Caco-2 (cell line): ENCODE measurements at regions not wholly inside any gene's neighbourhood (a gene's known extent, or its start where the extent isn't known, plus 50 kb on each side); places are given as distances from the start of the nearest gene placed in this dataset.
"Not testable (repeated sequence)": the region's sequence is repeated elsewhere in the genome, so short reads cannot be mapped to it uniquely, and the experiment has no call there.

Experiments used
- BruUV-seq: library from RNA; stranded (reverse); fragments of 400-500 nt; replicated peaks from 2 replicates; lab custom pipeline; 2021; lab: Mats Ljungman, UMichigan
- CTCF ChIA-PET: fragments of 300-600 bp; sonication (Branson Sonifier 250); formaldehyde crosslinking; loops from one replicate; lab custom pipeline; 2022; ENCODE audit warnings: antibody characterized with exemption; lab: Charles Lee
- POLR2A ChIA-PET: fragments of 300-600 bp; sonication (Branson Sonifier 250); formaldehyde crosslinking; loops from one replicate; lab custom pipeline; 2022; ENCODE audit warnings: antibody characterized with exemption; lab: Charles Lee
- DNase-seq, 2 experiments: peaks; one replicate each; pipeline versions ENCODE4 v3.0.0 to v3.0.0-alpha.2; 2020 to 2022
- H3K27me3 ChIP-seq: replicated peaks from 2 replicates; pipeline ENCODE4 v1.6.0; 2011; ENCODE audit warnings: low read length; ENCODE audit not compliant: control insufficient read depth, insufficient read depth
- H3K36me3 ChIP-seq: 2 replicates; pipeline ENCODE4 v1.5.1; 2011; ENCODE audit warnings: low read length; ENCODE audit not compliant: control insufficient read depth, insufficient read depth
- H3K4me1 ChIP-seq: fragments of 250-450 bp; sonication (Bioruptor Pico); 2 replicates; pipeline ENCODE4 v1.5.1; 2020; ENCODE audit warnings: mild to moderate bottlenecking
- H3K4me3 ChIP-seq: 2 replicates; pipeline ENCODE4 v1.5.1; 2011; ENCODE audit warnings: low read depth, mild to moderate bottlenecking, control low read depth, low read length
- H3K9me3 ChIP-seq: fragments of 250-450 bp; sonication (Bioruptor Pico); 2 replicates; pipeline ENCODE4 v1.5.1; 2020; ENCODE audit warnings: mild to moderate bottlenecking, moderate library complexity
- H3K27ac Mint-ChIP-seq: one replicate; pipeline ENCODE4 v1.8.0; 2022; ENCODE audit warnings: mixed read lengths; ENCODE audit not compliant: unreplicated experiment
- H3K27me3 Mint-ChIP-seq: one replicate; pipeline ENCODE4 v1.8.0; 2022; ENCODE audit warnings: mixed read lengths; ENCODE audit not compliant: insufficient read depth, unreplicated experiment
- H3K36me3 Mint-ChIP-seq: one replicate; pipeline ENCODE4 v1.8.0; 2022; ENCODE audit warnings: mild to moderate bottlenecking, mixed read lengths; ENCODE audit not compliant: insufficient read depth, unreplicated experiment
- H3K4me1 Mint-ChIP-seq: one replicate; pipeline ENCODE4 v1.8.0; 2022; ENCODE audit warnings: low read depth, mixed read lengths; ENCODE audit not compliant: unreplicated experiment
- H3K4me3 Mint-ChIP-seq: one replicate; pipeline ENCODE4 v1.8.0; 2022; ENCODE audit warnings: mild to moderate bottlenecking, moderate library complexity, mixed read lengths; ENCODE audit not compliant: unreplicated experiment
- H3K9me3 Mint-ChIP-seq: one replicate; pipeline ENCODE4 v1.8.0; 2022; ENCODE audit warnings: mixed read lengths; ENCODE audit not compliant: unreplicated experiment
- intact Hi-C: fragments of 100-400 bp; cut with micrococcal nuclease; formaldehyde crosslinking; loops from one replicate; pipeline ENCODE4 v1.10.0; 2022; ENCODE audit not compliant: unreplicated experiment
- TF ChIP-seq, protein P1 (sequence below), 2 experiments: fragments of 200-600 bp in 1 of 2; IDR thresholded peaks; 1 replicate in 1 of 2; 2 replicates in 1 of 2; pipeline versions ENCODE4 v1.5.1 to v1.8.0; 2011 to 2022; ENCODE audit warnings: antibody characterized with exemption in 1 of 2, control low read depth in 1 of 2, inconsistent platforms in 1 of 2, low read depth in 1 of 2, low read length in 1 of 2, mild to moderate bottlenecking in 1 of 2, moderate library complexity in 1 of 2; ENCODE audit not compliant: insufficient read depth in 1 of 2, severe bottlenecking in 1 of 2, unreplicated experiment in 1 of 2

DNA sequence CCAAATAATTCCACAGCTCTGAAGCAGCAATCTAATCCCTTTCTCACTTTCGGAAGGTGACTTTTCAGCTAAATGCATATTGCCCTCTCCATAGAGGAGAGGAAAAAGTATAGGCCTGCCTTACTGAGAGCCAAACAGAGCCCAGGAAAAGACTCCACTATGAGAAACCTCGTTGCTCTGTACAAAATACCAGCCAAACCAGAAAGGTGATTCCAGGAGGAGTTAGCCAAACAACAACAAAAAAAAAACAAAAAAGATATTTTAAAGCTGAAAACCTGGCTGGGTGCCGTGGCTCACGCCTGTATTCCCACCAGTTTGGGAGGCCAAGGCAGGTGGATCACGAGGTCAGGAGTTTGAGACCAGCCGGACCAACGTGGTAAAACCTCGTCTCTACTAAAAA is 70.5 kb downstream of the HOXA1 start:
- BruUV-seq, result no TSS peak
- TF ChIP-seq, protein P1, sequence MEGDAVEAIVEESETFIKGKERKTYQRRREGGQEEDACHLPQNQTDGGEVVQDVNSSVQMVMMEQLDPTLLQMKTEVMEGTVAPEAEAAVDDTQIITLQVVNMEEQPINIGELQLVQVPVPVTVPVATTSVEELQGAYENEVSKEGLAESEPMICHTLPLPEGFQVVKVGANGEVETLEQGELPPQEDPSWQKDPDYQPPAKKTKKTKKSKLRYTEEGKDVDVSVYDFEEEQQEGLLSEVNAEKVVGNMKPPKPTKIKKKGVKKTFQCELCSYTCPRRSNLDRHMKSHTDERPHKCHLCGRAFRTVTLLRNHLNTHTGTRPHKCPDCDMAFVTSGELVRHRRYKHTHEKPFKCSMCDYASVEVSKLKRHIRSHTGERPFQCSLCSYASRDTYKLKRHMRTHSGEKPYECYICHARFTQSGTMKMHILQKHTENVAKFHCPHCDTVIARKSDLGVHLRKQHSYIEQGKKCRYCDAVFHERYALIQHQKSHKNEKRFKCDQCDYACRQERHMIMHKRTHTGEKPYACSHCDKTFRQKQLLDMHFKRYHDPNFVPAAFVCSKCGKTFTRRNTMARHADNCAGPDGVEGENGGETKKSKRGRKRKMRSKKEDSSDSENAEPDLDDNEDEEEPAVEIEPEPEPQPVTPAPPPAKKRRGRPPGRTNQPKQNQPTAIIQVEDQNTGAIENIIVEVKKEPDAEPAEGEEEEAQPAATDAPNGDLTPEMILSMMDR (IDR thresholded peaks at IDR 0.05; ENCODE audit: insufficient read depth in 1 of 2, low read depth in 1 of 2, low read length in 1 of 2, severe bottlenecking in 1 of 2, unreplicated experiment in 1 of 2), result no peak
- Histone ChIP-seq H3K4me1 (peaks cover 8% of the 10 kb centered on the region; the same call in 1 of the 2 replicates), H3K27me3 (no peaks in the 10 kb centered on the region), H3K36me3 (no peaks in the 10 kb centered on the region), H3K4me3 (no peak overlapping the region), H3K9me3 (no peaks in the 10 kb centered on the region)
- no peak for DNase-seq
- no peaks in the 10 kb centered on the region for H3K36me3 Mint-ChIP-seq
- no peak overlapping the region for H3K4me3 Mint-ChIP-seq
- CTCF ChIA-PET, result no interaction called here
- no peaks in the 10 kb centered on the region for H3K9me3 Mint-ChIP-seq
- H3K27ac Mint-ChIP-seq, result no peak overlapping the region
- intact Hi-C loops, result loop anchor here (1.0 kb wide), 1 partner anchor 35 kb away; no protein-coding TSS in a partner anchor
- H3K27me3 Mint-ChIP-seq, result no peaks in the 10 kb centered on the region
- peaks cover 5% of the 10 kb centered on the region for H3K4me1 Mint-ChIP-seq
- POLR2A ChIA-PET, result no interaction called here

DNA sequence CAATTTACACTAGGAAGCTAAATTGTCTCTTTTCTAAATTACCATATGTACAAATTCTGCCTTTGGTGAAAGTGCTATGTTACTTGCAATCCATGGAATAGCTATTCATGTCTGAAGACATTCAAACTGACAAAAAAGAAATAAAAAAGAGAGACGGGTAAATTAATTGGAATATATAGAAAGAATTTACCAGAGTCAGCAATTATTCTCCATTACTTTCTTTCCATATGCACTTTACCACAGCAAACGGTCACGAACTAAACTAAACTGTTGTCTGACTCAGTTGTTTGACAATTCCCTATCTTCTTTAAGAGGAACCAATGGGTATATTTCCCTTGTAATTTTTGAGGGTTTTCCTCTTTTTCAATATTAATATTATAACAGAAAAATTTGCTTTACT is 85.7 kb downstream of the HOXA1 start:
- intact Hi-C loops, result no loop called here
- Mint-ChIP-seq H3K4me3 (no peak overlapping the region), H3K27ac (no peak overlapping the region), H3K9me3 (peaks cover 18% of the 10 kb centered on the region), H3K4me1 (no peaks in the 10 kb centered on the region), H3K36me3 (no peaks in the 10 kb centered on the region), H3K27me3 (no peaks in the 10 kb centered on the region)
- BruUV-seq, result no TSS peak
- ChIA-PET POLR2A (no interaction called here), CTCF (no interaction called here)
- TF ChIP-seq, protein P1 (IDR thresholded peaks at IDR 0.05; ENCODE audit: insufficient read depth in 1 of 2, low read depth in 1 of 2, low read length in 1 of 2, severe bottlenecking in 1 of 2, unreplicated experiment in 1 of 2), result no peak
- no peak overlapping the region for H3K4me3 ChIP-seq
- H3K9me3 ChIP-seq, result peaks cover 2% of the 10 kb centered on the region; the same call in 1 of the 2 replicates
- no peaks in the 10 kb centered on the region for H3K27me3 ChIP-seq
- no peak for DNase-seq
- no peaks in the 10 kb centered on the region for H3K36me3 ChIP-seq
- H3K4me1 ChIP-seq, result no peaks in the 10 kb centered on the region

DNA sequence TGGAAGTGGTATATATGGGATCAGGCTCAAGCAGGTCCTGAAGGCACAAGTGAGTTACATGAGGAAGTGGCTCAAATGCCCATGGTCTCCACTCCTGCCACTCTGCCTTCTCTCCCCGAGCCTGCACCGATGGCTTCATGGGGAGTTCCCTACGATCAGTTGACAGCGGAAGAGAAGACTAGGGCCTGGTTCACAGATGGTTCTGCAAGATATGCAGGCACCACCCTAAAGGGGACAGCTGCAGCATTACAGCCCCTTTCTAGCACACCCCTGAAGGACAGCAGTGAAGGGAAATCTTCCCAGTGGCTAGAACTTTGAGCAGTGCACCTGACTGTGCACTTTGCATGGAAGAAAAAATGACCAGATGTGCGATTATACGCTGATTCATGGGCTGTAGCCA is 95.3 kb downstream of the HOXA1 start:
- POLR2A ChIA-PET, result no interaction called here
- BruUV-seq, result no TSS peak
- Mint-ChIP-seq H3K4me1 (no peaks in the 10 kb centered on the region), H3K9me3 (peaks cover 19% of the 10 kb centered on the region), H3K36me3 (no peaks in the 10 kb centered on the region), H3K27me3 (no peaks in the 10 kb centered on the region), H3K27ac (no peak overlapping the region), H3K4me3 (no peak overlapping the region)
- no peaks in the 10 kb centered on the region for H3K9me3 ChIP-seq
- TF ChIP-seq, protein P1 (IDR thresholded peaks at IDR 0.05; ENCODE audit: insufficient read depth in 1 of 2, low read depth in 1 of 2, low read length in 1 of 2, severe bottlenecking in 1 of 2, unreplicated experiment in 1 of 2), result no peak
- H3K27me3 ChIP-seq, result no peaks in the 10 kb centered on the region
- DNase-seq, result no peak
- no peaks in the 10 kb centered on the region for H3K36me3 ChIP-seq
- CTCF ChIA-PET, result interaction anchor here (0.6 kb wide), 1 partner anchor 156 kb away, joined by 3 read pairs; no protein-coding TSS in a partner anchor
- intact Hi-C loops, result no loop called here
- no peaks in the 10 kb centered on the region for H3K4me1 ChIP-seq
- H3K4me3 ChIP-seq, result no peak overlapping the region

DNA sequence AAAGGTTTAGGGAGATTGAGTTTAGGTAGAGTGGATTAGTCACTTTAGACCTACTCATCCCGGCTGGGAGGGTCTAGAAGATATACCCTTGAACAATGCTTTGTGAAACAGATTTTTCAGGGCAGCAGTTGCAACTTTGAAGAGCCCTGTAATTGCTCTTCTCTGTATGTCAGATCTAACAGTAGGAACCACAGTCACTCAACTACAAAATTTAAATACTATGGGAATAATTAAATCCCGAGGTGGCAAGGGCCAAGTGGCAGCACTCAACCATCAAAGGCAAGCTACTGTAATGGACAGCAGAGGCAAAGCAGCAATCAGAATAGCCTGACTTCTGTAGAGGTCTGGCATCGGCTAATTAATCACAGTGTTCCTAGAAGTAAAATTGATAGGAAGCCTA is 97.5 kb downstream of the HOXA1 start:
- BruUV-seq, H3K4me1 ChIP-seq, H3K4me3 ChIP-seq, H3K9me3 ChIP-seq, H3K4me3 Mint-ChIP-seq, H3K4me1 Mint-ChIP-seq, DNase-seq, H3K27me3 Mint-ChIP-seq, intact Hi-C loops, CTCF ChIA-PET, H3K36me3 ChIP-seq, H3K36me3 Mint-ChIP-seq, H3K27me3 ChIP-seq, POLR2A ChIA-PET, H3K27ac Mint-ChIP-seq: not testable (repeated sequence)
- H3K9me3 Mint-ChIP-seq, result peaks cover 19% of the 10 kb centered on the region
